MCF 10A (cell line): ENCODE measurements at regions not wholly inside any gene's neighbourhood (a gene's known extent, or its start where the extent isn't known, plus 50 kb on each side); places are given as distances from the start of the nearest gene placed in this dataset.
"Not testable (repeated sequence)": the region's sequence is repeated elsewhere in the genome, so short reads cannot be mapped to it uniquely, and the experiment has no call there.

Source experiments
- BruUV-seq: library from RNA; stranded (reverse); fragments of 400-500 nt; replicated peaks from 2 replicates; lab custom pipeline; 2021; lab: Mats Ljungman, UMichigan
- CTCF ChIA-PET: fragments of 300-600 bp; sonication (Branson Sonifier 250); formaldehyde crosslinking; extraction: SDS; loops from one replicate; lab custom pipeline; 2021; ENCODE audit warnings: antibody characterized with exemption, inconsistent platforms; lab: Yijun Ruan, JAX
- POLR2A ChIA-PET: fragments of 300-600, 350-650 bp; sonication (Branson Sonifier 250); formaldehyde crosslinking; extraction: SDS; loops from one replicate; lab custom pipeline; 2020; ENCODE audit warnings: antibody characterized with exemption, inconsistent platforms; lab: Yijun Ruan, JAX
- DNase-seq: peaks from one replicate; pipeline ENCODE4 v3.0.0-alpha.2; 2018; ENCODE audit not compliant: unreplicated experiment
- H3K27ac Mint-ChIP-seq: one replicate; pipeline ENCODE4 v1.8.0; 2022; ENCODE audit warnings: mild to moderate bottlenecking, low read depth, mixed read lengths; ENCODE audit not compliant: unreplicated experiment
- H3K27me3 Mint-ChIP-seq: one replicate; pipeline ENCODE4 v1.8.0; 2022; ENCODE audit warnings: mixed read lengths; ENCODE audit not compliant: insufficient read depth, unreplicated experiment
- H3K36me3 Mint-ChIP-seq: one replicate; pipeline ENCODE4 v1.8.0; 2022; ENCODE audit warnings: mild to moderate bottlenecking, moderate library complexity, mixed read lengths; ENCODE audit not compliant: insufficient read depth, unreplicated experiment
- H3K4me1 Mint-ChIP-seq: one replicate; pipeline ENCODE4 v1.8.0; 2022; ENCODE audit warnings: mixed read lengths; ENCODE audit not compliant: insufficient read depth, unreplicated experiment
- H3K4me3 Mint-ChIP-seq: one replicate; pipeline ENCODE4 v1.8.0; 2022; ENCODE audit warnings: mild to moderate bottlenecking, moderate library complexity, mixed read lengths; ENCODE audit not compliant: unreplicated experiment
- H3K9me3 Mint-ChIP-seq: one replicate; pipeline ENCODE4 v1.8.0; 2022; ENCODE audit warnings: mixed read lengths; ENCODE audit not compliant: unreplicated experiment
- intact Hi-C: fragments of 100-400 bp; cut with micrococcal nuclease; formaldehyde crosslinking; loops from 2 replicates; pipeline ENCODE4 v1.14.1; 2022
- TF ChIP-seq, protein P1 (sequence below): fragments of 200-600 bp; IDR thresholded peaks from one replicate; pipeline ENCODE4 v1.8.0; 2022; ENCODE audit warnings: antibody characterized with exemption, mild to moderate bottlenecking; ENCODE audit not compliant: unreplicated experiment

DNA sequence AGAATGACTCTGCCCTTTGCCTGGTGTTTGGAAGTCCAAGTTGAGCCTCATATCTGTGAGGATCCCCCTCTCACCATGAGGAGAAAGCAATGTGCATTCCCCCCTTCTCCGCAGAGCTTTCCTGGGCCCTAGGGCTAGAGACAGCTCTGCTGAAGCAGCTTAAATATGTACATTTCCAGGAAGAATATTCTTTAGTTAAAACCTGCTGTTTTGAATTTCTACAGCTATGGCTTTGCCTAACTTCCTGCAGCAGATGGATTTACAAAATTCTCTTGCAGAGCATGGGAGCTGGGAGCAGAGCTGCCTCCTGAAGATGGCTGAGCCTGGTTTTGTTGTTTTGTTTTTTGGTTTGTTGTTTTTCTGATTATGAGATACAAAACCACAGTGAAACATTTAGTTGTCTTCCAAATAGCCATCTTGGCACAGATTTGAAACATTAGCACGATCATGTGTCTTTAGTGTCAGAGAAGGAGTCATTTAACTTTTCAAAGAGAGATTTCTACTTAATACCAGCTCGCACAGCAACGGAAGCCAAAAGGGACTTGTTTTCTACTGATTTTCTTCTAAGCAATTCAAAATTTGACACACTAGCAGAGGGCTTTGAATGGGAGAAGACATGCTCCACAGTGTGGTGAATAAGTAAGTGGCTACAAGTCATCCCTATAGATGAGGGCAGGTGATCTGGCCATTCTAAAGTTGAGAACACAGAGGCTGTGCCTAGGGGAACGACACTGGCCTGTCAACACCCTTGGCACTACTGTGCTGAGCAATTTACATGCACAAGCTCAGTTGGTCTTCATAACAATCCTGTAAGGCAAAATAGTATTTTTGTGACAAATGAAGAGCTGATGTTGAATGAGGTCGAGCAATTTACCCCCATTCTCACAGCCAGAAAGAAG, 222.6 kb downstream of the MREG start:
- TF ChIP-seq, protein P1, sequence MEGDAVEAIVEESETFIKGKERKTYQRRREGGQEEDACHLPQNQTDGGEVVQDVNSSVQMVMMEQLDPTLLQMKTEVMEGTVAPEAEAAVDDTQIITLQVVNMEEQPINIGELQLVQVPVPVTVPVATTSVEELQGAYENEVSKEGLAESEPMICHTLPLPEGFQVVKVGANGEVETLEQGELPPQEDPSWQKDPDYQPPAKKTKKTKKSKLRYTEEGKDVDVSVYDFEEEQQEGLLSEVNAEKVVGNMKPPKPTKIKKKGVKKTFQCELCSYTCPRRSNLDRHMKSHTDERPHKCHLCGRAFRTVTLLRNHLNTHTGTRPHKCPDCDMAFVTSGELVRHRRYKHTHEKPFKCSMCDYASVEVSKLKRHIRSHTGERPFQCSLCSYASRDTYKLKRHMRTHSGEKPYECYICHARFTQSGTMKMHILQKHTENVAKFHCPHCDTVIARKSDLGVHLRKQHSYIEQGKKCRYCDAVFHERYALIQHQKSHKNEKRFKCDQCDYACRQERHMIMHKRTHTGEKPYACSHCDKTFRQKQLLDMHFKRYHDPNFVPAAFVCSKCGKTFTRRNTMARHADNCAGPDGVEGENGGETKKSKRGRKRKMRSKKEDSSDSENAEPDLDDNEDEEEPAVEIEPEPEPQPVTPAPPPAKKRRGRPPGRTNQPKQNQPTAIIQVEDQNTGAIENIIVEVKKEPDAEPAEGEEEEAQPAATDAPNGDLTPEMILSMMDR: no peak
- Mint-ChIP-seq H3K27ac (no peak overlapping the region), H3K27me3 (no peaks in the 10 kb centered on the region), H3K4me3 (no peak overlapping the region), H3K36me3 (no peaks in the 10 kb centered on the region), H3K4me1 (peaks cover 15% of the 10 kb centered on the region), H3K9me3 (no peaks in the 10 kb centered on the region)
- intact Hi-C loops: no loop called here
- no peak for DNase-seq
- ChIA-PET CTCF (interaction anchor here (0.5 kb wide), 1 partner anchor 854 kb away, joined by 3 read pairs; no protein-coding TSS in a partner anchor), POLR2A (interaction anchor here (0.5 to 0.6 kb wide), 2 partner anchors 9 to 788 kb away, joined by 3 read pairs; no protein-coding TSS in a partner anchor)
- BruUV-seq: no TSS peak

DNA sequence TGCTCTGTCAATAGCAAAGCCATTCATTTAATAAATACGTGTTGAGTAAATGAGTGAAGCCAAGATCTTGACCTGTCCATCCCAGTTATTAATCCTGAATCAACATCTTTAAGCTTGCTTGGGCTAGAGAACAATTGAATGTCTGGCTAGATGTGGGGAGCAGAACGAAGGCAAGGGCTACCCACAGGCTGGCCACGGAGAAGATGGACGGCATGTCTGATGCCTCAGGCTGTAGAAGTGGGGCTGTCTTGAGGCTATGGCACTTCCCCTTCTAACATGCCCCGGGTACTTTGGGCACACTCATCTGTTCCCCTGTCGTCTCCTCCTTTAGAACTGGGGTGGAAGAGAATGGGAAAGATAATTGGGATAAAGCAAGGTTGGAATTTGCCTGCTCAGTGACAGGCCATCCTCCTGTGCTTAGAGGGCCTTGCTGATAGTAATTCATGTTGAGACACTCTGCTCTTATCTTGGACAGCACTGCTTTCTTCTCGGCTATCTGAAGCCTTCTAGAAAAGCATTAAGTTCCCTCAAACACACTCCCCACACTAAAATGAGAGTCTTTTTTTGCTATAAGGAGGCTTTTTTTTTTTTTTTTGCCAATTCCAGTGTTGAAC, 225.7 kb downstream of the MREG start:
- DNase-seq: no peak
- H3K4me3 Mint-ChIP-seq: no peak overlapping the region
- TF ChIP-seq, protein P1: no peak
- ChIA-PET CTCF (interaction anchor here (1.0 kb wide), 1 partner anchor 517 kb away, joined by 5 read pairs; no protein-coding TSS in a partner anchor), POLR2A (no interaction called here)
- H3K9me3 Mint-ChIP-seq: no peaks in the 10 kb centered on the region
- intact Hi-C loops: no loop called here
- no TSS peak for BruUV-seq
- H3K27me3 Mint-ChIP-seq: no peaks in the 10 kb centered on the region
- no peaks in the 10 kb centered on the region for H3K36me3 Mint-ChIP-seq
- no peaks in the 10 kb centered on the region for H3K4me1 Mint-ChIP-seq
- no peak overlapping the region for H3K27ac Mint-ChIP-seq

DNA sequence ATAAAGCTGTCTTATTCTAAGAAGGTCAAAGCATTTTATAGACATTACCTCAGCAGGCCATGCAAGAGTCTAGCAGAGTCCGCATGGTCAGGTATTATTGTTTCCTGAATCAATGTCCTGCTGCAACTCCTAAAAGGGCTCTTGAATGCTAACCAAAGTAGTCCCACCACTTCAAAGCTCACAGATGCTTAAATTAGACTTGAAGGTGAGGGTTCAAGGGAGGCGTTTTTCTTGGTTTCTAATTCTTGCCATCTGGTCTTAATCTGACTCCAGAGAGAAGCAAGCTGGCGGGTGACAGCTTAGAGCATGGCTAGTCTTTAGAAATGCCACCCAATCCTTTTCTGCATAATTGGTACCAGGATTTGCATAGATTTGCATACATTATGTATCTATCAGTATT, 226.3 kb downstream of the MREG start:
- Mint-ChIP-seq H3K36me3 (no peaks in the 10 kb centered on the region), H3K9me3 (no peaks in the 10 kb centered on the region), H3K4me1 (no peaks in the 10 kb centered on the region), H3K27ac (no peak overlapping the region), H3K4me3 (no peak overlapping the region), H3K27me3 (no peaks in the 10 kb centered on the region)
- intact Hi-C loops: no loop called here
- BruUV-seq: no TSS peak
- DNase-seq: no peak
- ChIA-PET CTCF (interaction anchor here (0.6 to 0.9 kb wide), 4 partner anchors 36 to 318 kb away, joined by 3 to 6 read pairs (median 4); no protein-coding TSS in a partner anchor), POLR2A (interaction anchor here (0.6 kb wide), 1 partner anchor 358 kb away, joined by 4 read pairs; no protein-coding TSS in a partner anchor)
- TF ChIP-seq, protein P1: no peak

DNA sequence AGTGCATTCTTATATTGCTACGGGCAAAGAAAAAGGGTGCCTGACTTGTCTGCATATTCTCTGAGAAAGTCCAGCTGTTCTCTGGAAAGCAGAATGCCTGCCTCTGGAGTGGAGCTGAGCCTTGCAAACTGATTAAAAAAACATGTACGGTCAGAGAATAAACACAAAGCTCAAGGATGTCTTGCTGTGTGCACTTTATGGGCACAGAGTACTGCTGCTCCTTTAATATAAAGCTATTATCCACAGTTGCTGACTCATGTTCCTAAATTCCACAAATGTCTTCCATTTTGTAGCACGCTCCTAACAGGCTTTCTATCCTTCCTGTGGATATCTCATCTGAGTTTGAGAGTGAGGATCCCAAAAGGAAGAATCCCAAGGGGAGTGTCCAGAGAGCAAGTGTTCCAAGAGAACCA, 229.0 kb downstream of the MREG start:
- TF ChIP-seq, protein P1: no peak
- H3K27ac Mint-ChIP-seq: no peak overlapping the region
- no peak for DNase-seq
- no peaks in the 10 kb centered on the region for H3K4me1 Mint-ChIP-seq
- ChIA-PET POLR2A (no interaction called here), CTCF (interaction anchor here (0.7 kb wide), 1 partner anchor 239 kb away, joined by 4 read pairs; no protein-coding TSS in a partner anchor)
- H3K4me3 Mint-ChIP-seq: no peak overlapping the region
- intact Hi-C loops: no loop called here
- no peaks in the 10 kb centered on the region for H3K9me3 Mint-ChIP-seq
- H3K36me3 Mint-ChIP-seq: no peaks in the 10 kb centered on the region
- H3K27me3 Mint-ChIP-seq: no peaks in the 10 kb centered on the region
- no TSS peak for BruUV-seq

DNA sequence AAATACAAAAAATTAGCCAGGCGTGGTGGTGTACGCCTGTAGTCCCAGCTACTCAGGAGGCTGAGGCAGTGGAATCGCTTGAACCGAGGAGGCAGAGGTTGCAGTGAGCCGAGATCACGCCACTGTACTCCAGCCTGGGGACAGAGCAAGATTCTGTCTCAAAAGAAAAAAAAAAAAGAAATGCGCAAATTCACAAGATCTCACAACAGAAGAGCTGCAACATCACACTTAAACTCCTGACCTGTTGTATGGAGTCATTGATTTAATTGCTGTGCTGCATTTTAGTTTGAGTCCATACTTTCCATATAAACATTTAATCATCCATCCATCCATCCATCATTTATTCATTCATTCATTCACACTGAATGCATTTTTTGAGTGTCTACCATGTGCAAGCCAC, 229.7 kb downstream of the MREG start:
- H3K27ac Mint-ChIP-seq, POLR2A ChIA-PET, H3K4me1 Mint-ChIP-seq, intact Hi-C loops, BruUV-seq, H3K36me3 Mint-ChIP-seq, H3K4me3 Mint-ChIP-seq, H3K9me3 Mint-ChIP-seq, H3K27me3 Mint-ChIP-seq, DNase-seq: not testable (repeated sequence)
- CTCF ChIA-PET: interaction anchor here (0.6 kb wide), 1 partner anchor 152 kb away, joined by 3 read pairs; no protein-coding TSS in a partner anchor
